Activated CD4-positive, alpha-beta T cell treated with anti-CD3 and anti-CD28 coated beads, Interleukin-10, Interleukin-2, amounts not matched to agents 100 ng/mL and 50 ng/mL, durations not matched to agents 16 hours and 8 hours (primary cell): ENCODE measurements at regions not wholly inside any gene's neighbourhood (a gene's known extent, or its start where the extent isn't known, plus 50 kb on each side); places are given as distances from the start of the nearest gene placed in this dataset.

Experiments used
- DNase-seq: peaks from one replicate; pipeline ENCODE4 v3.0.0-alpha.2; 2020

DNA sequence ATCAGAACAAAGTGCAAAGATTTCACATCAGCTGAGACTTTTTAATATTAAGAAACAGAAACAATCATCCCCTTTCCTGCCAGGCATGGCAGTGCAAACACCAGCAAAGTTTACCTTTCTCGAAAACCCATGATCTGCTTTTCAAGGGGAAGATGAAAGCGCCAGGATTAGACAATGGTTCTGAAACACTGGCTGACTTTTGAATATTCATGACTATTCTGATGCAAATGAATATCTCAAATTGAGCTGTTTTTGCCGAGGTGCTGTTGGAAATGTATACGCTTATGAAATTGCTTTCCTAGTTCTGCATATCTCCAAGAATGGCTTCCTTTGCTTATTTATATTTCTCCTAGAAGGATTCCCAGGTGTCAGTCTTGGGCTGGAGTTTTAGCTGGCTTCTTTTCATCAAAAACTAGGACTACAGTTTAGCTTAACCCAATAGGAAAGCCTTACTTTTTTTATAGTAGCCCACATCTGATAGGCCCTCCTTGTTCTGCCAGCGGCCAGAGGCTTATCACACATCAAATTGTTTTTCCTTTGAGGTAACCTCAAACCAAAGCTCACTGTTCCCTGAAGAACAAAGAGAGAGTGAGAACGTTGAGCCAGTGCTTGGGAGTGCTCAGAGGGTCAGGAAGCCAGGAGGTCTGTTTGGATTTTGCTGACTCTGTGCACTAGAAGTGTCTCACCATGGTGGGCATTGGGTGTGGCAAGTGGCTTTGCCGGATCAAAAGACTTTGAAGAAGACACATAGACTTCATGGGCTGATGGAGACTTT lies 74.0 kb upstream of the PLCL2 start:
- no peak for DNase-seq

DNA sequence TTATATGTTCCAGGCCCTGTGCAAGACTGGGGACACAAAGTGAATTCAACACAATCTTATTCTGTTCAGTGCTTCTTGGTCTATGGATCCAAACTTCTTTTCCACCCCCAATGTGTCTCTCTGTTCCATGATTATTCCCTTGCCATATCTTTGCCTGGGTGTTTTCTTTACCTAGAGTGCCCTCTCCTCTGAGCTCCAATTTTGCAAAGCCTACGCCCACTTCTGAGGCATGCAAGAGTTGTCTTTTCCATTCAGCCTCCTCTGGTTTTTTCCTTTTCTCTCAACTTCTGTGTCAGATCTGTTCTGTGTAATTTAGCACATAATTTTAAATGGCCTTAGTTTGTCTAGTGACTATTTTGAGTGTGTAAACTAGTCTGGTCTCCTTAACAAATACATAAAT lies 72.8 kb upstream of the PLCL2 start:
- no peak for DNase-seq

DNA sequence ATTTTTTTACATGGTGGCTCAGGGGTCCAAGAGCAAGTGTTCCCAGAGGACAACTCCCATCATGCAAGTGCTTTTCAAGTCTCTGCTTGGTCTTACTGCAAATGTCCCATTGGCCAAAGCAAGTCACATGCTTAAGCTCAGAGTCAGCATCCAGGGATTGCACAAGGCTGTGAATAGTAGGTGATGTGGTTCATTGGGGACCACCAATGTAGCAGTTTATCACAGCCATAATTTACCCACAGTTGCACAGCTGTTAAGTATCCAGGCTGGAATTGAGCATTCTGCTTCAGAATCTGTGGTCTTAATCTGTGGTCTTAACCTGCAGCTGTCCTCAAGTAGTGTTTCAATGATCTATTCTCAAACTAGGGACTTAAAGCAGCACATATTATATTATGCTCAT lies 71.4 kb upstream of the PLCL2 start:
- no peak for DNase-seq

DNA sequence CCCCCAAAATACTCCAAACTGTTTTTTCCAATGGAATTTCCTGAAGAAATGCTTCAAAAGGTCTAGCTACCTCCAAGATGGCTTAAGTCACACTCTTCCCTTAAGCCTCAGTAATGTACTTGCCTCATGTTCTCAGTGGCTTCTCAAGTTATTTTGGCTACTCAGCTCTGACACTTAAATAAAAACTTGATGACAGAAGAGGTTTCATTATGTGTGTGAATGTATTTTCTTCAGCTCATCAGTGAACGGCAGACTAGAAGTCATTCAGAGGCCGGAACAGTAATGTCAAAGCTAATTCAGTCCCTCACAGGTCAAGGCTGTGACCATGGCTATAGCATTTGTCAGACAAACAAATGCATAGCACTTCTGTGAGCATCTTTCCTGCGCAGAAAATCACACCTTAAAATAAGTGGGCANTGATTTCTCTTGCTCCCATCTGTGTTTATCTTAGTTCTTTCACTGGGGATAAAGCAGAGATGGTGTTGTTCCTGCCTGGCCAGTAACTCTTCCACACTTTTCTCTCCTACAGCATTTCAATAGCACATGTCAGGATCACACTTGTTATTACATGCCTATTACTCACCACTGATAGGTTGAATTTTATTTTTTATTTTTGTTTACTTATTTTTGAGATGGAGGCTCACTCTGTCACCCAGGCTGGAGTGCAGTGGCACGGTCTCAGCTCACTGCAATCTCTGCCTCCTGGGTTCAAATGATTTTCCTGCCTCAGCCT lies 68.5 kb upstream of the PLCL2 start:
- DNase-seq = peak; percentile 50

DNA sequence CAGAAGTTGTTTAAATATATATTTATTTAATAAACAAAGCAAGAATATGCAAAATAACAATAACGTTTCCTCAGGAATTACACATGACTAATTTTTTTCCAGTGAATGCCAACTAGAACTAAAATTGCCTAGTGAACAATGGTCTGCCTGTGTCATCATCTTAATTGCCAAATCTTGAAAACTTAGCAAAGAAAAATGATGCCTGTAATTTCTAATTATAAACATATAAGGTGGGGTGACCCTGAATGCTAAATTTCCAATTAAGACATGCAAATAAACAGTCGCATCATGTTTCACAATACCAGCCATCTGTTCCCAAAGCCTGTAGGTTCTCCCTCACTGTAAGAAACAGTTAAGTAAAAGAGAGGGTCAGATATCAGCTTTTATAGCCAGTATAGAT lies 67.6 kb upstream of the PLCL2 start:
- DNase-seq = no peak

DNA sequence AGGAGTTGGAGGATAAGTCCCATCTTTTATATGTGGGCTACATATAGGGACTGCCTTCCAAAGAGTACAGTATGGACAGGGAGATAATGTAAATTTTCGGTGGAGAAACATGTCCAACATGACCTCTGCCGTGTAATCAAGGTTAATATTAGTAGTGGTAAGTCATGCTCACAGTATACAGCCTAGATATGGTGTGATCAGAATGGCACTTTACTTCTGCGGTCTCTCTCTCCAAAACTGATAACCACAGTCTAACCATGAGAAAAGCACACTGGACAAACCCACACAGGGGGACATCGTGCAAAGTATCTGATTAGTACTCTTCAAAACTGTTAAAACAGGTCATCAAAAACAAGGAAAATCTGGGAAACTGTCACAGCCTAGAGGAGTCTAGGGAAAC lies 66.6 kb upstream of the PLCL2 start:
- DNase-seq = no peak

DNA sequence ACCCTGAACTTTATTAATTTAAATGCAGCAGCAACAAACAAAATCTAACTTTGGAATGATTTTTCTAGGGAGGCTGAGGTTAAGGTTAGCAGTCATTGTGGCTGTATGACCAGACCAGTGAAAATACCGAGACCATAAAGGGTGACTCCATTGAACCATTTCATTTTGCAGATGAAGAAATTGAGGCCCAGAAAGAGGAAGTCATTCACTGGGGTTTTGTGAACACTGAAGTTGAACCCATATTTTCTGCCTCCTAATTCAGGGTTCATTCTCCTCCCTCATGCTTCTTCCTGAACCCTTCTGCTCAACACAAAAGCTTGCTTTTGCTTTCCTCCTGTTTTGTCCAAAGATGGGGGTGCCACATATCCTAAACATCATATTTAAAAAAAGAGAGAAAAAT lies 65.8 kb upstream of the PLCL2 start:
- DNase-seq = no peak

DNA sequence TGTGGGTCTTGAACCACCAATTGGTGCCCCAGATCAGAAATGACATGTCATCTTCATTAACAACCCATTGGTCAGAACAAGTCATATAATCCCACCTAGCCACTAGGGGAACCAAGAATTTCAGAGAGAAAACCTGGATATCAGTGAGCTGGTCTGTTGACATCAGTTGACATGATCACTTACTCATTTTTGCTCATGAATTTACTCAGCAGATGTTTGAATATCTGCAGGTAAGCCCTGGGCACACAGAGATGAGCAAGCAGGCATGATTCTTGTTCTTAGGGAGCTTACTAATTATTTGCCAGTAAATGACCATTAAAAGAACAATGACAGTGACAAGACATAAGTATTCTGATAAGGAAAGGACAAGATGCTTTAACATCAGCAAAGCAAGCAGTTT lies 64.3 kb upstream of the PLCL2 start:
- peak; percentile 58 for DNase-seq

DNA sequence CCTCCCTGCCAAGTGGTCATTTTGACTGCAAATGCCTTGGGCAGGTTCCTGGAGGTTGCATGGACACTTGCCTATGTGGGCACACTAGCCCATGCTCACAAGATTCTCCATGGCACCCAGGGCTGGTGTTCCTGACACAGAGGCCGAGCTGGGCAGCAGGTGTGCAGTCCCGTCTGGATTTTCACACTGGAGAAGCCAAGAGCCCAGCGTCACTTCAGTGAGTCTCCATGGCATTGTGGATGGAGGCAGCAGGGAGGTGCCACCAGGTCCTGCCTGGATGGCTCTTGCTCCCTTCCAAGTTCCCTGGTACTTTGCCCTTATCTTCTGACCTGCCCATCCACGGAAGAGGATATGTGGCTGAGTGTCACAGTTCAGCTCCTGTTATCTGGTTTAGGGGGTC lies 63.7 kb upstream of the PLCL2 start:
- no peak for DNase-seq

DNA sequence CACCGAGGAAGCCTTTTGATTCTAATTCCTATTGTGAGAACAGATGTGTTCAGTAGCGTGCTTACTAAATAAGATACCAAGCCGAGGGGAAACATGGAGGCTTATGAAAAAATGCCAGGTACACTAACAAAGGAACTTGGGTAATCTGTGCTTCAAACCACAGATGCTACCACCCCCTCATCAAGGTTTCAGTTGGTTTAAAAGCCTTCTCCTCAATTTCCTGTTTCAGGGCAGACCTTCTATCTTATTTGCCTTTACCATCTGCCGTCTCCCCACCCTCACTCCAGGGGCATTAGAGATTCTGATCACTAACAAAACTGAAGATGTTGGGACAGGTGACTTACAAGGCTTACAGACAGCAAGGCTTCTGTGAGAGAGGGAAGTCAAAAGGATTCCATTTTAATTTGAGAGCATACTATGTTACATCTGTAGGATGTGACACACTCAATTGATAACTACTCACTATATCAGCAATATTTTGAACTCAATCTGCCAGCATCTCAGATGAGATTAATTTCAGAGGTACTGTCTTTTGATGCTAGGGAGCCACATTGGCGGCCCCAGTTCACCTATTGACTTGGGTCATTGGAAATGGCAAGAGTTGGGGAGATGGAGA lies 60.6 kb upstream of the PLCL2 start:
- peak; percentile 69 for DNase-seq

DNA sequence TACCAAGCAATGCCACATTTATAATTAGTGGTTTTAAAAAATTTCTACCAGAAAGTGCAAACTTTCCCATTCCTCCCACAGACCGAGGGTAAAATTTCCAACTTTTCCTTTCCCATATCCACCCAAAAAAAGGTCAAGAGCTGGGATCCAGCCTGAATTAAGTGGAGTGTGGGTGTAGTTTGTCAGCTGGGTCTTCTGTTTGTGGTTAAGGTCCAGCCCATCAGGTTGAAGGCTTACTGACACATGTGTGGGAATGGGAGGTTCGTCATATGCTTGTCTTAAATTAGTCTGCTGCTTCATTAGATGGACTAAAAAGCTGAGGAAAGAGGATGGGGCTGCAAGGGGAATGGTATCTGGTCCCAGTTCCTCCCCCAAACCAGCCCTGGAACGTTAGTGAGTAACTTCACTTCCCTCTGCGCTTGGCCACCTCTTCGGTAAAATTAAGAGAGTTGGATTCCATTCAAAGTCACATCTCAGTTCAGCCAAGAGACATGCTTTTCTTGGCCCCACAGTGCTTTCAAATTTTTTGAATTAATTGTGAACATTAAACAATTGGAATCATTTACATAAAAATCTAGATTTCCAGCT lies 59.0 kb upstream of the PLCL2 start:
- no peak for DNase-seq

DNA sequence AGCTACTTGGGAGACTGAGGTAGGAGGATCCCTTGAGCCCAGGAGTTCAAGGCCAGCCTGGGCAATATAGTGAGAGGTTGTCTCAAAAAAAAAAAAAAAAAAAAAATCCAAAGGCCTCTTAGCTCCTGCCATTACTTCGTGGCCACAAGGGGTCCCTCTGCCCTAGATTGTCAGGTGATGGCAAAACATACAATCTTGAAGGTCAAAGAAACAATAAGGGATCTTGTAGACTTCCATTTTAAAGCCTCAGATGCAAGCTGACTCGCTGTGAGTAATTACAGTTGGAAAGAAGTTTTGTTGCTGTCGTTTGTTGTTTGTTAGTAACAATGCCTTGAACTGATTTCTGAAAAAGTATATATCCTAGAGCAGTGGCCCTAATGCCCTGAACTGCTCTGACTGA lies 55.9 kb upstream of the PLCL2 start:
- DNase-seq = peak; percentile 55

DNA sequence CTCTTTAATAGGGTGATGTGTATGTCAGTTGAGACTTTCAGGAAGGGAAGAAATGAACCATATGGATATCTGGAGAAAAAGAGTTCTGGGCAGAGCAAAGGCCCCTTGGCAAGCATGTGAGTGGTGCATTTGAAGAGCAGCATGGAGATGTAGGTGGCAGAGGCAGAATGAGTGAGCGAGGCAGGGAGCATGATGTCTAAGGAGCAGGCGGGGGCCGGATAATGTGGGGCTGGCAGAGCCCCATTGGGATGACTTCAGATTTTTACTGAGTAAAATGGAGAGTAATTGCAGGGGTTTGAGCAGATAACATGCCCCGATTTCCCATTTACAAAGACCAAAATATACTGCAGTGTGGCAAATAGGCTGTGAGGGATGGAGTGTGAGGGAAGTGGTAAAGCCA lies 52.9 kb upstream of the PLCL2 start:
- no peak for DNase-seq

DNA sequence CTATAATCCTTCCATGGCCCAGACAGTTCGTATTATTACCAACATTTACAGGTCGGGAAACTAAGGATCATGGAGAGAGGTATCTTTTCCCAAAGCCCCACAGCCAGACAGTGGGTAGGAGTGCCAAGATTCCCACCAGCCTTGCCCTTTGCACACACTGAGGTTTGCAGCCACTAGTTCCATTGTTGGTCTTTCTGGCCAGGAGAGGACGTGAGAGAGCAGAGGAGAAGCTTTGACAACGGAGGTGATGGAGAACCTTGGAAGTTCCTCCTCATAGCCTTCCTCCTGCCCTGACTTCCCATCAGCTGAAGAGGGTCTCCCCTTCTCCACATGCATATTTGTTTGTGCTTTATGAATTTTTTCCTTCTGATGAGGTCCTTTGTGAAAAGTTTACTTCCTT lies 50.5 kb upstream of the PLCL2 start:
- no peak for DNase-seq

DNA sequence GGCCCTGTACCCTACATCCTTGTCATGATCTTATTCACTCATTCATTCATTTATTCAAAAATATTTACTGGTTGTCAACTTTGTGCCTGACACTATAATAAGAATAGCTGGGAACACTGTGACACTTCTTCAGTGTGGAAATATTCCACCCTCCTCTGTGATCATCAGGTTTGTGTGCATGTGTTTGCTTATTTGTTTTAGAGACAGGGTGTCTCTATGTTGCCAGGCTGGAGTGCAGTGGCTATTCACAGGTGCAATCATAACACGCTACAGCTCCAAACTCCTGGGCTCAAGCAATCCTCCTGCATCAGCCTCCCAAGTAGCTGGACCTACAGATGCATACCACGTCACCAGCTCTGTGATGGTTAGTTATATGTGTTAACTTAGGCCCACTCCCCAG lies 50.0 kb upstream of the PLCL2 start:
- no peak for DNase-seq
